ENCODE measurements at regions not wholly inside any gene's neighbourhood (a gene's known extent, or its start where the extent isn't known, plus 50 kb on each side); places are given as distances from the start of the nearest gene placed in this dataset.

- Histone ChIP-seq H2AFZ (ENCODE audit: low read depth, low read length) (no peak overlapping the region), H3K4me1 (ENCODE audit: control insufficient read depth, extremely low read depth, insufficient read depth, low read length) (no peaks in the 10 kb centered on the region), H3K79me2 (ENCODE audit: control insufficient read depth, insufficient read depth, low read length) (no peaks in the 10 kb centered on the region), H3K27me3 (ENCODE audit: control insufficient read depth in 2 of 2, insufficient read depth in 2 of 2, low read length in 2 of 2) (no peaks in the 10 kb centered on the region), H3K4me2 (ENCODE audit: insufficient read depth, low read length) (no peak overlapping the region), H3K4me3 (replicated peaks in 1 of 3; ENCODE audit: insufficient read depth in 1 of 3, low read depth in 1 of 3, low read length in 3 of 3) (no peak overlapping the region), H3K9me3 (replicated peaks; ENCODE audit: control insufficient read depth, insufficient read depth, low read length) (no peaks in the 10 kb centered on the region), H3K27ac (ENCODE audit: insufficient read depth, low read depth, low read length) (no peak overlapping the region), H3K9me1 (replicated peaks; ENCODE audit: control insufficient read depth, extremely low read depth, insufficient read depth, low read length) (no peaks in the 10 kb centered on the region), H4K20me1 (replicated peaks; ENCODE audit: control insufficient read depth, extremely low read depth, insufficient read depth, low read length) (no peaks in the 10 kb centered on the region), H3K36me3 (ENCODE audit: control insufficient read depth in 2 of 2, extremely low read depth in 1 of 2, insufficient read depth in 2 of 2, low read length in 2 of 2) (no peaks in the 10 kb centered on the region), H3K9ac (replicated peaks; ENCODE audit: extremely low read depth, insufficient read depth, low read length) (no peak overlapping the region)
- FAIRE-seq (no peak), DNase-seq (ENCODE audit: low read depth, low spot score) (no peak)
- BruUV-seq (replicated peaks) = no TSS peak
- ChIA-PET CTCF (interaction anchor here (1.4 kb wide), 1 partner anchor 232 kb away, joined by 6 read pairs; no protein-coding TSS in a partner anchor), POLR2A (no interaction called here)
- TF ChIP-seq GATA2 (IDR thresholded peaks at IDR 0.05; ENCODE audit: insufficient read depth, insufficient read length, low read depth, low read length) (no peak), EZH2 (IDR thresholded peaks at IDR 0.05; ENCODE audit: borderline replicate concordance, low read depth, low read length, severe bottlenecking) (no peak), POLR2A (IDR thresholded peaks at IDR 0.05; ENCODE audit: low read depth, low read length) (no peak), CTCF (IDR thresholded peaks at IDR 0.05; ENCODE audit: extremely low read depth in 1 of 2, insufficient read depth in 1 of 2, low read depth in 1 of 2, low read length in 2 of 2) (no peak), JUN (IDR thresholded peaks at IDR 0.05; ENCODE audit: borderline replicate concordance, insufficient read depth, insufficient read length, low read depth) (no peak), FOS (IDR thresholded peaks at IDR 0.05; ENCODE audit: borderline replicate concordance, insufficient read depth, low read length) (no peak), MYC (IDR thresholded peaks at IDR 0.05; ENCODE audit: low read depth, low read length) (no peak), POLR2AphosphoS5 (IDR thresholded peaks at IDR 0.05; ENCODE audit: insufficient read depth, low read depth, low read length) (no peak), MAX (IDR thresholded peaks at IDR 0.05; ENCODE audit: insufficient read depth, insufficient read length) (no peak)
- dilution Hi-C loops (cut with MboI; ENCODE audit: extremely low pct_ligation_motif_present, low sequenced_read_pairs) (no loop called here), intact Hi-C loops (cut with micrococcal nuclease) (no loop called here)
These were observed 255.7 kb downstream of the RRAGC start for GRCh38 chr1:38603907-38604306.
